H1 (cell line): ENCODE measurements at regions not wholly inside any gene's neighbourhood (a gene's known extent, or its start where the extent isn't known, plus 50 kb on each side); places are given as distances from the start of the nearest gene placed in this dataset.

Source experiments
- EP300 ChIP-seq, 2 experiments: IDR thresholded peaks; 1 replicate in 1 of 2; 2 replicates in 1 of 2; pipeline ENCODE4 v1.6.1; 2011 to 2012; ENCODE audit warnings: low read depth in 2 of 2, low read length in 2 of 2, mild to moderate bottlenecking in 2 of 2, borderline replicate concordance in 1 of 2, inconsistent platforms in 1 of 2, moderate library complexity in 1 of 2
- EZH2 ChIP-seq: fragments of 200-600 bp; sonication (generic); IDR thresholded peaks from 2 replicates; pipeline ENCODE4 v1.7.1; 2012; ENCODE audit warnings: low read depth, mild to moderate bottlenecking, moderate library complexity, low read length, inconsistent platforms; ENCODE audit not compliant: severe bottlenecking
- FOSL1 ChIP-seq: IDR thresholded peaks from 2 replicates; pipeline ENCODE4 v1.6.1; 2011; ENCODE audit warnings: mild to moderate bottlenecking, low read depth, low read length, moderate library complexity; ENCODE audit not compliant: insufficient read depth
- SIN3A ChIP-seq, 2 experiments: IDR thresholded peaks in 1 of 2; conservative IDR thresholded peaks in 1 of 2; 2 replicates each; pipeline ENCODE4 v1.6.1; 2011 to 2012; ENCODE audit warnings: low read length in 2 of 2, improper control_type of control experiment in 1 of 2, low read depth in 1 of 2, mild to moderate bottlenecking in 1 of 2
- TF ChIP-seq, protein P1 (sequence below): IDR thresholded peaks from 2 replicates; pipeline ENCODE4 v1.6.1; 2011; ENCODE audit warnings: low read depth, mild to moderate bottlenecking, low read length; ENCODE audit not compliant: insufficient read depth

- TF ChIP-seq, protein P1, sequence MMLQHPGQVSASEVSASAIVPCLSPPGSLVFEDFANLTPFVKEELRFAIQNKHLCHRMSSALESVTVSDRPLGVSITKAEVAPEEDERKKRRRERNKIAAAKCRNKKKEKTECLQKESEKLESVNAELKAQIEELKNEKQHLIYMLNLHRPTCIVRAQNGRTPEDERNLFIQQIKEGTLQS, result no peak
- TF ChIP-seq SIN3A (conservative IDR thresholded peaks at IDR 0.05 in 1 of 2, IDR thresholded peaks at IDR 0.05 in 1 of 2; ENCODE audit: low read depth in 1 of 2, low read length in 2 of 2) (no peak), EZH2 (no peak), EP300 (IDR thresholded peaks at IDR 0.05; ENCODE audit: borderline replicate concordance in 1 of 2, low read depth in 2 of 2, low read length in 2 of 2) (no peak), FOSL1 (no peak)
Observed at GRCh38 chr12:19799216-19799615, 359.9 kb downstream of the AEBP2 start.
